Sciatic nerve (tissue), 2 donors: ENCODE measurements at regions not wholly inside any gene's neighbourhood (a gene's known extent, or its start where the extent isn't known, plus 50 kb on each side); places are given as distances from the start of the nearest gene placed in this dataset.

Source experiments
- ATAC-seq: fragments of 200-7000 bp; cut with Tn5 transposase; one replicate; pipeline ENCODE4 v1.9.1; 2020; ENCODE audit warnings: mild to moderate bottlenecking, moderate library complexity
- DNase-seq: peaks from one replicate; pipeline ENCODE4 v3.0.0-alpha.2; 2020; ENCODE audit warnings: low spot score
- intact Hi-C: fragments of 100-400 bp; cut with DNase I; formaldehyde crosslinking; loops from one replicate; pipeline ENCODE4 v1.14.2; 2022
- donor health status: DM: no; HTN: no; CAD: no.
- donor health status: DM: no; HTN: no; CAD: no.

DNA sequence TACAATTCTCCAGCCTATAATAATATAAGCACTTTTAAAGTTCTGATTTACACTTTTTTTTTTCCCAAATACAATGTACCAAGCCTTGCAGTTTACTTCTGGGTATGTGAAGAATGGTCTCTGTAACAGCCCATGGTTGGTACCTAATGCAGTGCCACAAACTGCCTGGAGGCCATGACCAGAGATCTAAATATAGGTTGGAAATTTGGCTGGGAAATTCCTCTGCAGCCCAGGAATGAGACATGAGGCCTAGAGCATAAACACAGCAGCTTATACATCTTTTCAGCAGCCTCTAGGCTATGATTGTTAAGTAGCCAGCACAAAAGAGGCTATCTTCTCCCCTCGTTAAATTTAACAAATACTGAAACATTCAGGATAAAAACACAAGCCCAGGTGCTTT, 432.0 kb upstream of the FAM98A start:
- DNase-seq = no peak
- no peak for ATAC-seq
- intact Hi-C loops = no loop called here

DNA sequence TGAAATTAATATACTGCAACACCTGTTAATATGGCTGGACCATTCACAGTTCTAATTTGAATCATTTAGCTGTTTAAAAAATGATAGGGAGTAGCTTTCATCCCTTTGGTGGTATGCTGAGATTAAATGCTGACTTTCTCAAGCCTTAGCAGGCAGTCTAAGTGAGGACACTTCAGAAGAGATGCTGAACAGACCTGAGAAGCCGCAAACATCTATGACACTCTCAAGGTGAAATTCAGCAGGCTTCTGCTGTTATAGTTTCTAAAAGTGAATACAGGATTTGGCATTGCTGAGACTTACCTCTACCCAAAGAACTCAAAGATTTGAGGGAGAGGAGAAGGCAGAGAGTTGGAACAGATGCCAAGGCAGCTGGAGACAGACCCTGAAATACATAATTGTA, 431.2 kb upstream of the FAM98A start:
- ATAC-seq = no peak
- intact Hi-C loops = no loop called here
- DNase-seq = no peak

DNA sequence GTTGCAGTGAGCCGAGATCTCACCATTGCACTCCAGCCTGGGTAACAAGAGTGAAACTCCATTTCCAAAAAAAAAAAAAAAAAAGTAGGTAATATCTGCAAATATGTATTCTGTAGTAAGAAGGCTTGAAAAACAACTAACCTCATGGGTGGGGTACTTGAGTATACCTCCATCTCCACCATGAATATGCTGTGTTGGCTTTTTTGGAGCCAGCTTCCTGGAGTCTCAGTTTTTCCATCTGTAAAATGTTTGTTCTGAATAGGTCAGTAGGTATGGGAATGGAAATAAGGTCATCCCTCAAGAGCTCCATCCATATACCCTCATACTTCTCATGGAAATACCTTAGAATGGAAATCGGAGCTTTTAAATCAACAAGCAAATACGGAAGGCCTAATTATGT, 430.0 kb upstream of the FAM98A start:
- DNase-seq (no peak), ATAC-seq (no peak)
- intact Hi-C loops = no loop called here

DNA sequence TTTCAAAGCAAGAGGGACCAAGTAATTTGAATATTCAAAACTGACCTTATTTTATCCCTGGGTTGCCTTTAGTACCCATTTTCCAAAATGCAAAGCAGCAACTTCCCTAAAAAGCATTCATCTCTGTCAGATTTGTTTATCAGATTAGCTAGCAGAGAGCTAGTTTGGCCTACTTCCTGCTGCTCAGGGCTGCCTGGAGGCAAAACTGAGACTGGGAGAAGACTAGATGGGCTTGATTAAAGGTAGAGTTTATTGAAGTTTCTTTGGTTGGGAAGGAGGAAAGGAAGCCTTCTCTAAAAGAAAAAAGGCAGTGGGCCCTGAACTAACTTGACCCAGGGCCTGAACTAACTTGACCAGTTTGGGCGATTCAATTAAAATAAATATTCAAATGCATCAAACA, 426.1 kb upstream of the FAM98A start:
- DNase-seq = no peak
- intact Hi-C loops = no loop called here
- no peak for ATAC-seq

DNA sequence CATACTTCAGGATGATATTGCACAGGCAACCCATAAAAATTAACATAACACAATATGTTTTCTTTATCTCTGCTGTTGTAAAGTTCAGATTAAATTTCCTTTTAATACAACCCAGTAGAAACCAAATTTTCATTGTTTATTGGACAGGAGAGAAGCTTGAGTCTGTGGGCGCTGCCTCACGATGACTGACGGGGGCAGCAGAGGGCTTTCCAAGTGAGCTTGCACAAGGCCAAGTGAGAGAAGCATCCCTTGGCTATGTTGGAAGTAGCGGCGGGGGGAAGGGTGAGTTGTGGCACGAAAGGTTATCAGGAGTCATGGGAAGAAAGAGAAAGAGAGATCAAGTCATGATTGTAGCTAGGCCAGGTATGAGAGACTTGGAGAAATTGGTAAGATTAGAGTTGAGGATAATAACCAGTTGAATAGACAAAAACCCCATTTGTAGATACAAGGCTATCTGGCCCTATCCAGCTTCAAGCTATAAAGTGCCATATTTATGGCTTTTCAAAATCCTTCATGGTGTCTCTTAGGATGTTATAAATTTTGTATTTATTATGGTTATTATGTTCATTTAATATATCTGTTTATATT, 413.7 kb upstream of the FAM98A start:
- intact Hi-C loops = no loop called here
- no peak for ATAC-seq
- peak; percentile 58 for DNase-seq

DNA sequence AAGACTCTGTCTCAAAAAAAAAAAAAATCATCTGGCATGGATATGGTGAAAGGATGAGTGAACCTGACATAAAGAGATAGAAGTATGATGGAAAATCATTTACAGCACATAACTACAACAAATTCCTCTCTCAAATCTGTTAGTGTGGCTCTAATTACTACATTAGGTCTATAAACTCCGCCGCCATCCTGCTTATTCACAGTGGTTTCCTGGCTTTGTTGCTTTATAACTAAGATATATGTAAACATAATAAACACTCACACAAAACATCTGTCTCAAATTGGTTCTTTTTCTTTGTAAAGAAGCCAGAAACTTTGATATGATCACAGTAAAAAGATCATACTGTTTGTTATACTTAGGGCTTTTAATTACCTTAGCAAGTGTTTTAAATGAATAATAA, 412.6 kb upstream of the FAM98A start:
- no peak for ATAC-seq

DNA sequence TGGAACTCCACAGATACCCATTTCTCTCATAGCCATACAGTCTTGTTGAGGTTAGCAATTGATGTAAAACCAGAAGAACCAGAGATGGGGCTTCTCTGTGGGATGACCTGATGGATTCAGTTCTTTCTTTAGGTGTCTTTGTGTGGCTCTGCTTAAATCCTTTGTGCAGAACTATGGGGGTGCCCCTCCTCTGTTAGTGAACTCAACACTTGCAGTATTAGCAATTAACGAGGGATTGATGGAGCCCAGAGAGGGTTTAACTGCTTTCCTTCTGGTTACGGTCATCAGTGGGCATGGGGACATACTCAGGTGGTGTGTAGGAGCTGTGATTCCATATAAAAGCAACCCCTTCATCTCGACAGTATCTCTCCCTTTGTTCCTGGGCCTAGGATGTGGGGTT, 406.8 kb upstream of the FAM98A start:
- no peak for DNase-seq
- no peak for ATAC-seq
- intact Hi-C loops = no loop called here

More for the DNA sequence above, 412.6 kb upstream of the FAM98A start:
- no peak for DNase-seq
- intact Hi-C loops = no loop called here

DNA sequence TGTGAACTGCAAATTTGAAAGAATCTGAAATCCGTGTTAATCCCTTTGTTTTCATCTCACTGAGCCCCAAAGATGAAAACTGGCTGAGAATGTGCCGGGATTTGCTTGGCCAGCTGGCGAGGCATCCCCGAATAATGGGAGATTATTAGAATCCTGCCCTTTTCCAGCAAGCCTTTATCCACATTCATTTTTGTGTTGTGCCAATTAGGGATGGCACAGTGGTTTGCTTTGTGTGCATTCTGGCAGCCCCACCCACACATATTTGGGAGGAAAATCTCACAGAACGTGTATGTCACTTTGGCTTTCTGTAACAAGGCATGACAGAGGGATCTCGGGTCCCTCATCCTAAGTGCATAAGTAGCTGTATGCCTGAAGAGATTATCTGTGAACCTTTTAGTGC, 405.8 kb upstream of the FAM98A start:
- no peak for ATAC-seq
- DNase-seq = no peak
- intact Hi-C loops = no loop called here

DNA sequence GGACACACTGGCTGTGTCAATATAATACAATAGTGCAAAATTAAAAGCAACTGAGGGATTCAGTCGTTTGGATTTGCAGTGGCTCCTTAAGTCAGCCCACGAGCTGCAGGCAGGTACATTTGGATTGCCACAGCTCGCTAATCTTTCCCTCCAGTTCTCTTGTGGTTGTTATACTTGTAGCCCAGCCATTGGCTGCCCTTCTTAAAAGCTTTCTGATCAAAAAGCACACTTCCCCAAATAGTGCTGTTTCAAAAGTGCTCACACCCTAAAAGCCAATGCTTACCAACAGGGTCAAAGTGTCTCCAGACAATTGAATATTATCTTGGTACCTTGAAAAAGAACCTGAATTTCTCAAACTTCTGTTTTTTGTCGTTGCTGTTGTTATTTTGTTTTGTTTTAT, 404.7 kb upstream of the FAM98A start:
- ATAC-seq (no peak), DNase-seq (no peak)
- intact Hi-C loops = no loop called here

DNA sequence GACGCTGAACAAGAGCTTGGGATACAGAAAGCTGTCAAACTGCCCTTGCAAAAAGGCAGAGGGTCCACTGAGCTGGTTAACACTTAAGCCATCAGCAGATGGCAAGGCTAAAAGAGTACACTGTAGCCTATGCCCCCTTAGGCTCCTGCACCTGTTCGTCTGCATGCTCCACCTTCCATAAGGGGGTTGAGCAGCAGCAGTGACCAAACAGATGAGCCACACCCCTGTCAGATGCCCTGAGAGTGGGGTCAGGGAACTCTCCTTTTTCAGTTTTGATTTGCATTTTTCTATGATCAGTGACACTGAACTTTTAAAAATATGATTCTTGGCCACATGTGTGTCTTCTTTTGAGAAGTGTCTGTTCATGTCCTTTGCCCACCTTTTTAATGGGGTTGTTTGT, 402.5 kb upstream of the FAM98A start:
- intact Hi-C loops = no loop called here
- ATAC-seq = no peak

DNA sequence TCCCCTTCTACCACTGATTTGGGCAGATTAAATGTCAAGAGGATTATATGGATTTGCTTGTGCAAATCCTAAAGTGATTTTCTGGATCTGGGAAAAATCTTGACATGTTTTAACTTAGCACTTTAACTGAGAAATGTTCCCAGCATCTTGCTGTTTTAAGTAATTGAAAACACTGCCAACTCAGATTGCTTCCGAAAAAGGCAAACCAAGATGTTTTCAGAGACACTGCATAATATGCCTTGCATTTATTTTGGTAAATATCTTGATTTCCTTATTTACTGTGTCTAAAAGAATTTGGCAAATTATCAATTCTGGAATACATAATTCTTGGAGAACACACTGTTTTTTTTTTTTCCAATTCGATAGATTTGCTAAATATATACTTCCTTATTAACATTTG, 385.0 kb upstream of the FAM98A start:
- DNase-seq (no peak), ATAC-seq (no peak)
- intact Hi-C loops = no loop called here

More for the DNA sequence above, 402.5 kb upstream of the FAM98A start:
- DNase-seq = no peak

DNA sequence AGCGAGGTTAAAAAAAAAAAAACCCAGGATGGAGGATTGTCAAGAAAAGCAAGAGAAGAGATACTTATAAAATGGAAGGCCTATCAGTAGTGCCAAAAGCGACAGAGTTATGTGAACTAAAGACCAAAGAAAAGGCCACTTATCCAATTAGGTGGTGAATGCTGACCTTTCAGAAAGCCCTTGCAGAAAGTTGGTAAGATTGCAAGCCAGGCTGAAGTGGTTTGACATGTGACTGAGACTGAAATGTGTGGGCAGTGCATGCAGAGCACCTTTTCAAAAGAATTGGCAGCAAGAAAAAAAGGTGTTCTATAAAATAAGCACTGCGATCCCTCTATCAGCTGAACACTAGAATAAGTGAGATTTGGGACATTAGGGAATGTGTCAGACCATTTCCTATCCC, 379.4 kb upstream of the FAM98A start:
- no peak for ATAC-seq
- DNase-seq = no peak
- intact Hi-C loops = no loop called here

DNA sequence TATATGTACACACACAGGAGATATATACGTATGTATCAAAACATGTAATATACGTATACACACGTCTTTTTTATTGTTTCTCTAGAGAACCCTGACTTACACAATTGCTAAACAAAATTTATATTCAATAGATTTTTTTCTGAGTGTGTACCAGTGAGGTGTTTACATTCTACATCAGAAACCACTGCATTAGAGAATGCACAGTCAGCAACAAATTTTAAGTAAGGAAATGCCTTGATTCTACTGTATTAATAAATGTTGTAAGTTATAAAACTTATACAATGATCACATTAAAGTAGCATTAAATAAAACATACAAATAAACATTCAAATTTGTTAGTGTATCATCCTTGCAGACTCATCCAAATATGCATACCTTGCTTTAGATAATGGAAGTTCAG, 376.4 kb upstream of the FAM98A start:
- no peak for DNase-seq
- intact Hi-C loops = no loop called here
- ATAC-seq = no peak

DNA sequence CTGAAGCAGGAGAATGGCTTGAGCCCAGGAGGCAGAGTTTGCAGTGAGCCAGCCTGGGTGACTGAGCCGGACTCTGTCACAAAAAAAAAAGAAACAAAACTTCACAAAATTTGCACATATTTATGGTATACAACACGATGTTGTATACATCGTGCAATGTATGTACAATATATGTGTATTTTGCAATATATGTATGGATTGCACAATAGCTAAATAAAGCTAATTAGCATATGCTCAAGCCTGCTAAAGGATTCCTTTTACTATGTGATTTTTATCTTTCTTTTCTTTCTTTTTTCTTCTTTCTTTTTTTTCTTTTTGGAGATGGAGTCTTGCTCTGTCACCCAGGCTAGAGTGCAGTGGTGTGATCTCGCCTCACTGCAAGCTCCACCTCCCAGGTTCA, 368.0 kb upstream of the FAM98A start:
- DNase-seq (no peak), ATAC-seq (no peak)
- intact Hi-C loops = no loop called here

DNA sequence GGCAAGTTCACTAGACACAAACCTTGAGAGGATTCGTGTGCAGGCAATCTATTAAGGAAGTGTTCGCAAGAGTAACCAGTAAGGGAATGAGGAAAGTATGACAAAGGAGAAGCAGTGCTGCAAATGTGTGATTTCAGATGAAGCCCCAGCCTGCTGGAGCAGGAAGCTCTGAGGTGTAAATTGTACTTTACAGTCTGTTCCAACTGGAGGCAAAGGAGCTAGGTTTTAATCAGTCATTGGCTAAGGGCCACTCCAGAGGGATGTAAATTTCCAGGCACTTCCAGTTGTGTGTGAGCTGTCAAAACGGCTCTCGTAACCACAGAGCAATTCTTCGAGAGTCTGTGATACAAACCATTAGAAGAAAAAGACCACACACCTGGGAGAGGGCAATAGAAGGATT, 359.5 kb upstream of the FAM98A start:
- DNase-seq (no peak), ATAC-seq (no peak)
- intact Hi-C loops = no loop called here

DNA sequence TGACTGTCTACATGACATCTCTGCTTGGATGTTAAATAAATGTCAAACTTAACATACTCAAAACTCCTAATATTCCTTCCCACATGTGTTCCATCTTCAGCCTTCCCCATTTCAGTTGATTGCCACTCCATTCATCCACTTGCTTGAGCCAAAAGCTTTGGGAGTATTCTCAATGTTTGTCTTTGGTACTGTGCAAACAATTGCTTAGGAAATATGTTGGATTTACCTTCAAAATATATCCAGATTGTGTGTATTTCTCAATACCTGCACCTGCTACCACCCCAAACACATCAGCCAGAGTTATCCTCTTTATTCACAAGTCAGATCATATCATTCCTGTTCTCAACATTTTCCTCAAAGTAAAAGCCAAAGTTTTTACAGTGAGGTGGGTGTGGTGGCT, 350.3 kb upstream of the FAM98A start:
- DNase-seq (no peak), ATAC-seq (no peak)
- intact Hi-C loops = no loop called here

DNA sequence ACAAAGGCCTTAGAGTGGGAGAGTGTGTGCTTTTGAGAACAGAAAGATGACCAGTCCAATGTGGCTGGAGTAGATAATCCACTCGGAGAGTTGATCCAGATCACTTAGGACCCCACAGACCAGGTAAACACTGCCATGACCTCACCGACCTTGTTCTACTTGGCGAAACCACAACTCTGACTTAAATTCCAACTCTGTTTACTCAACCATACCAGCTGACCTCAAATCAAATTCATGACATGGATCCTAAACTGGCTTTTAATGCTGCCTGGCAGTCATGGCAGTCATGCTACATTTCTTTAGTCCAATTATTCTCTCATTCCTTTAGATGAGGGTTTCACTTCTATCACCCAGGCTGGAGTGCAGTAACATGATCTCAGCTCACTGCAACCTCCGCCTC, 347.1 kb upstream of the FAM98A start:
- no peak for DNase-seq
- no peak for ATAC-seq
- intact Hi-C loops = no loop called here

DNA sequence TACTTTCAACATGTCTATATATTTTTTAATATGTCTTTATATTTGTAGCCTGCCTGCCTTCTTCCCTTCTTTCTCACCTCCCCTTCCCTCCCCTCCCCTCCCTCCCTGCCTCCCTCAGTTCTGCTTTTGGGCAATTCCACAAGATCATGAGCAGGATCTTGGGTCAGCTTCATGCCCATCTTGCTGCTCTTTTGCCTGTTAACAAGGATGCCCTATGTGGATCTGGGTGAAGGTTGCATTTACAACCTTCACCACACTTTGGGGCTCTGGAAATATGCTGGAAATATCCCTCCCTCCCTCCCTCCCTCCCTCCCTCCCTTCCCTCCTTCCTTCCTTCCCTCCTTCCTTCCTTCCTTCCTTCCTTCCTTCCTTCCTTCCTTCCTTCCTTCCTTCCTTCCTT, 334.1 kb upstream of the FAM98A start:
- intact Hi-C loops = no loop called here
- ATAC-seq = no peak

DNA sequence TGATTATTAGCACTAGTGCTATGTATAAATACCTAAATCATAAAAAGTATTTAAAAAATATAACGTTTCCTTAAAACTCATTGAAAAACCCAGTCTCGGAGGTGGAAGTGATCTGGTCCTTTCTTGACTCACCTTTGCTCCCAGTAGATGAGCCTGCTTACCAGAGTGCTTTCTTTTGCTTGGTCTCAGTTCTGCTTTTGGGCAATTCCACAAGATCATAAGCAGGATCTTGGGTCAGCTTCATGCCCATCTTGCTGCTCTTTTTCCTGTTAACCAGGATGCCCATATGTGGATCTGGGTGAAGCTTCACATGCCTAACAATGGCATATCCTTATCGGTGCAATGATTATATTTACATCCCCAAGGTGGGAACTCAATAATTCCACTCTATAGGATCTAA, 332.1 kb upstream of the FAM98A start:
- intact Hi-C loops = no loop called here
- ATAC-seq (no peak), DNase-seq (no peak)

More for the DNA sequence above, 334.1 kb upstream of the FAM98A start:
- no peak for DNase-seq

DNA sequence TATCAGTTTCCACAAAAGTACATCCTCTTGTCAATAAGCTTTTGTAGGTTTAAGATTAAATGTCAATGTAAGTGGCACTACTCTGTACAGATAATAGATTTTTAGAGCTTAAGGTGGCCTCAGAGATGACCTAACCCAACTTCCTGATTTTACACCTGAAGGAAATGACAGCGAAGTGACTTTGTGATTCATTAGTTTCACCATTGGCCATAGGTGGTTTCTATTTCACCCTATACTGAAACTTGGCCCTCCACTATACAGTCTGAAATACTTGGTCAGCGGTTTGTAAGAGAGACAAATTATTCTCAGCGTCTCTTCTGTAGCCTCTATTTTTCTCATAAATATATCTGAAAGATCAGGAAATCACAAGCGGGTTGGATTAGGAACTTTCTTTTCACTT, 330.4 kb upstream of the FAM98A start:
- no peak for DNase-seq
- intact Hi-C loops = no loop called here
- no peak for ATAC-seq

DNA sequence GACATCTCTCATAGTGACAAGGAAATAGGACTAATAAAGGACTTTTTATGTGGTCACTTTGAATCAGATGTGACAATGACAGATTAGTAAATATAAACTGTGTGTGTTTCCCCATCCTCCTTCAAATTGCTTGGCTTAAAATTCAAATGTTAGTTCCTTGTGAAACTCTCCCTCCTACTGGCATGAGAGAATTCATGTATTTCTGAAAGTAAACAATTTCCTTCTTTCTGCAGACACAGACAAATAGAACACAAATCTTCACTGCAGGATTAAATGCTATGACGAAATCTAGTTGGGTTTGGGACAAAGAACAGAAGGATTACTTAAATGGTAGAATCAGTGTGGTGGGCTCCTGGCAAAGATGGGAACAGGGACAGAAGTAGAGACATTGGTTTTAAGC, 328.7 kb upstream of the FAM98A start:
- no peak for ATAC-seq
- intact Hi-C loops = no loop called here
- no peak for DNase-seq

DNA sequence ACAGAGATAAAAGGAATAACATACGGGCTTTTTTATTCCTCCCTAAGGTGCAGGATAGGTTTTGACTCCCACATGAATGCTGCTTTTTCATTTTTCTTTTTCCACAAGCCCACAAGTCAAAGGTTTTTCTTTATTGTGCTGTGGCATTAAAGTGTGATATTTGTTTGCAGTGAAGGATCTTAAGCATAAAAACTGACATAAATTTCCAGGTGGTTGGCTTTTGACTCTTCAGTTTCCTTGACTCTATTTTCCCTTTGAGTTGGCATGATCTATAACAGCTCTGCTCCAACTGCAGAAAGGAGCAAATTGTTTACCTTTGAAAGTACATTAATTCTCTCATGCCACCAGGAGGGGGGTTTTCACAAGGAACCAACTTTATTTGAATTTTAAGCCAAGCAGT, 326.2 kb upstream of the FAM98A start:
- ATAC-seq (no peak), DNase-seq (no peak)
- intact Hi-C loops = no loop called here
